Gastroesophageal sphincter (tissue), 3 donors: ENCODE measurements at regions not wholly inside any gene's neighbourhood (a gene's known extent, or its start where the extent isn't known, plus 50 kb on each side); places are given as distances from the start of the nearest gene placed in this dataset.

ENCODE experiments used
- CTCF ChIP-seq, 4 experiments: fragments of 200-600 bp in 2 of 4; fragments of 450-650 bp in 2 of 4; sonication (generic) in 1 of 4; IDR thresholded peaks; one replicate each; pipeline ENCODE4 v1.5.1; 2017 to 2019; ENCODE audit warnings: antibody characterized with exemption in 4 of 4, mild to moderate bottlenecking in 2 of 4, moderate library complexity in 2 of 4
- EP300 ChIP-seq: sonication (generic); formaldehyde crosslinking; IDR thresholded peaks from one replicate; pipeline ENCODE4 v1.6.1; 2017; ENCODE audit warnings: antibody characterized with exemption, mild to moderate bottlenecking
- POLR2A ChIP-seq, 2 donors: fragments of 450-650 bp; IDR thresholded peaks; one replicate each; pipeline ENCODE4 v1.6.1; 2017; ENCODE audit warnings: antibody characterized with exemption in 2 of 2, mild to moderate bottlenecking in 2 of 2, moderate library complexity in 1 of 2
- POLR2AphosphoS5 ChIP-seq: sonication (generic); formaldehyde crosslinking; IDR thresholded peaks from one replicate; pipeline ENCODE4 v1.6.1; 2017; ENCODE audit warnings: antibody characterized with exemption

GRCh38 chr1:60222360-60223115 lies 149.0 kb upstream of the C1orf87 start:
- TF ChIP-seq CTCF (IDR thresholded peaks at IDR 0.05), result no peak
- TF ChIP-seq POLR2A (IDR thresholded peaks at IDR 0.05), result no peak
- no peak for TF ChIP-seq EP300
- TF ChIP-seq POLR2AphosphoS5, result no peak
